HG02852 (cell line): ENCODE measurements at regions not wholly inside any gene's neighbourhood (a gene's known extent, or its start where the extent isn't known, plus 50 kb on each side); places are given as distances from the start of the nearest gene placed in this dataset.

ENCODE experiments used
- ATAC-seq: cut with Tn5 transposase; IDR thresholded peaks from one replicate; pipeline ENCODE4 v1.9.1; 2021; ENCODE audit warnings: mild to moderate bottlenecking, moderate library complexity; ENCODE audit not compliant: unreplicated experiment

DNA sequence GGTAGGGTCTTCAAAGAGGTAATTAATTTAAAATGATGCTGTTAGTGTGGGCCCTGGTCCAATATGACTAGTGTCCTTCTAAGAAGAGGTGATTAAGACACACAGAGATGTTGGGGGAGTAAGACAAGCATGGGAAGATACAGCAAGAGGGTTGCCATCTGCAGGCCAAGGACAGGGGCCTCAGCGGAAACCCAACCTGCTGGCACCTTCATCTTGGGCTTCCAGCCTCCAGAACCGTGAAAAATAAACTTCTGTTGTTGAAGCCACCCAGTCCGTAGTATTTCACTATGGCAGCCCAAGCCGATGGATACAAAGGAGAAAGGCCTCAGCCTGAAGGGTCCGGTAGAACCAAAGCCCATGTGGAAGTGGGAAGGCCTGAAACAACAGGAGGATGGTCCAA, 161.7 kb upstream of the UBE2E1 start:
- no peak for ATAC-seq

GRCh38 chr3:23644676-23645075, 161.1 kb upstream of the UBE2E1 start:
- ATAC-seq, result no peak

- no peak for ATAC-seq
Observed at GRCh38 chr3:23645533-23646183, 160.1 kb upstream of the UBE2E1 start.

DNA sequence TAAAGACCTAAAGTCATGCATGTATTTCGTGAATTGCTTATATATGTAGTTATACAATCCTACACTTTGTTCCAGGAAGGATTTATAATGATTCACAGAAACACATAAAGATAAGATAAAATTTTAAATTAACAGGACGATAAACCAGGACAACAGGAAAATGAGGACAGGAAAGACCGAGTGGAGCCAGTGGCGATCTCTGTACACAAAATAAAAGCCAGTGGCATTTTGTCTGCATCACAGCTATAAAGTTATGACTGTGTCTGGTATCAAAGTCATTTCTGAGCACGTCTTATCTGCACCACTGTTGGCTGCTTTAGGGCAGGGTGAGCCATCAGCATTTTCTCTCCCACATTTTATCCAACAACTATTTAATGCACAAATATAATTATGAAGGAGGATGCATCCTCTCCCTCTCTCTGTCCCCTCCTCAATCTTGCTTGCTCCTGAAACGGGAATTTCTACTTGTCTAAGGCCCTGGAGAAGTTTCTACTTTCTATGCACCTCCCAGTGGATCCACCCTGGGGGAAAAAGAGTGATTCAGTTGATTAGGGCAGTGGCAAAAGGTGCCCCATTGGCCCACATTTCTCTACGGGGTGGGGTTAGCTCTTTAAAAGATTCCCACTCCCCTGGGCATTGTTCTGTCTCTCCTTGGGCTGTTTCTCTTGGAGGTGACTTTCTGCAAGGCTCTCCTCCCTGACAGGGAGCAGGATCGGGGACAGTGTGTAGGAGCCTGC, 159.4 kb upstream of the UBE2E1 start:
- ATAC-seq, result no peak

- no peak for ATAC-seq
Observed at GRCh38 chr3:23647706-23648258, 158.0 kb upstream of the UBE2E1 start.

- ATAC-seq, result no peak
Observed at GRCh38 chr3:23648326-23648995, 157.3 kb upstream of the UBE2E1 start.

DNA sequence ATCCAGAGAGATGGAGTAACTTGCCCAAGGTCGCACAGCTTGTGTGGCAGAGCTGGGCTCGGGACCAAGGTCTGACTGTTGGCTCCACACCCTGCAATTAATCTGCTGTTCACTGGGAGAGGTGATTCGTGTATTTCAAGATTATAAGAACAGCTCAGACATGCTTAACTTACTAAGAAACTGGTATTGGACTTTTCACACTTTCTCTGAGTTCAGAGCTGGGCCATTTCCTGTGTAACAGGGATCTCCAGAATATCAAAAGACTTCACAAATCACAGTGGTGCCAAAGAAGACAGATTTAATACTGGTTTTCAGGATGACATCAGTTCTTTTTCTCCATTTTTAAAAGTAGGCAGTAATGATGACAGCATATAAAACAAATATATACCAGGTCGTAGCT, 156.8 kb upstream of the UBE2E1 start:
- ATAC-seq, result no peak

DNA sequence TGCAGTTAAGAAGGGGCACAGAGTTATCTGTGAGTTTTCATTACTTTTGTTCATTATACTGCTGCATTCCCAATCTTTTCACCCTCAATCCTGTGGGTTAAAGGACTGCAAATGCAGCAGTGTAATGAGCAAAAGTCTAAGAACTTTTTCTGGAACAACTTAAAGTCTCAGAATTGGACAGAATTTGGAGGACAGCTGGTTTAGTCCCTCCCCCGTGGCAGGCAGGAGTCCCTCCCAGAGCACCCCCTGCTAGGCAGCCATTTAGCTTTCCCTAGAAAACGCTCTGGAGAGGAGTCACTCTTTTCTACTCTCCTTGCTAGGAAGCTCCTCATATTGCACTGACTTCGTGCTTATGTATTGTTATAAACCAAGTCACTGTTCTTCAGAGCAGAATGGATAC, 156.3 kb upstream of the UBE2E1 start:
- ATAC-seq, result no peak

- ATAC-seq, result no peak
Observed at GRCh38 chr3:23650371-23651140, 155.2 kb upstream of the UBE2E1 start.

DNA sequence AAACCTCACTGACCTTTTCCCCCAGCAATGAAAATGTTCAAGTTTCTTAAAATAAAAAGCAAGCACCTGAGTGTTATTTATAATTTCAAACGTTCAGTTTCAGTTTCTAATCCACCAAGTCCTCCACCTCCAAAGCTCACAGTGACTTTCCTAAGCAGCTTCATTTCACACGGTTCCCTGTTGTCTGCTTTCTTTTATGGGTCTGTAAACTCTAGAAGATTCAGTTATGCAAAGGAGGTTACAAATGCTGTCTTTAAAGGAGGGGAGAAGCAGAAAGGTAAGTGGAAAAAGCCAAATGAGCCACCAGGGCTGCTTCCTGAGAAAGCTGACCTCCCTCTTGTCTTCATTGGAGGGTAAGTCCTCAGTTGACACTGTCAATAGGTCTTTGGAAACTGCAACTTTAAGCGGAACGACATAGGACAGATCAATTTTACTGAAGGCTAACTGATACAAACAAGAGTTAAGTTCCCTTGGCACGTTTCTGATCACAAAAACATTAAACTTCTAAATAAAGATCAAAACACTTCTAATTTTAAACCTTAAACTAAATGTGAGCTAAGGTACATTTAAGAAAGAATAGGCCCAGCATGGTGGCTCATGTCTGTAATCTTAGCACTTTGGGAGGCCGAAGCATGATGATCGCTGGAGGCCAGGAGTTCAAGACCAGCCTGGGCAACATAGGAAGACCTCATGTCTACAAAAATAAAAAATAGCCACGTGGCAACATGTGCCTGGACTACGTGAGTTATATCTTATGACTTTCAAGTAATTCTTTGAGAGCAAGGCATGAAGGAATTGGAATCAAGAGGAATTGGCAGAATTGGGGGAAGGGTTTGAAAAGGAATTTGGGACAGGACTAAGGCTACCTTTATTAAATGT, 151.9 kb upstream of the UBE2E1 start:
- peak; percentile 93 for ATAC-seq

DNA sequence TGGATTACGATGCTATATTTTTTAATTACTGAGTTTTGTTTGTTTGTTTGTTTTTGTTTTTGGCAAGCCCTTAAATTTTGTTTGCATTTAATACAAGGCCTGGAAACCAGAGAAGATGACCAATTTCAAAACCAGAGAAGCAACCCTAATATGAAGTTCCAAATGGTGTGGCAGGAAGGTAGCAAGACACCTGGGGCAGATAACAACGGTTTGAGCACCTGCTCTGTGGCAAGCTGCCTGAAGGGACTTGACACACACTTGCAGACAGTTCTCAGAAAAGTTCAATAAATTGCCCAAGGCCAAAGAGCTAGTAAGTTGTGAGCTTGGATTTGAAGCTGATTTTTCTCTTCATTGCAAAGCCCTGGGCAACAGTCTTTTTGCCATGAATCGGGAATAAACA, 151.2 kb upstream of the UBE2E1 start:
- ATAC-seq, result peak; percentile 30

- ATAC-seq, result no peak
Observed at GRCh38 chr3:23655749-23656148, 150.0 kb upstream of the UBE2E1 start.

DNA sequence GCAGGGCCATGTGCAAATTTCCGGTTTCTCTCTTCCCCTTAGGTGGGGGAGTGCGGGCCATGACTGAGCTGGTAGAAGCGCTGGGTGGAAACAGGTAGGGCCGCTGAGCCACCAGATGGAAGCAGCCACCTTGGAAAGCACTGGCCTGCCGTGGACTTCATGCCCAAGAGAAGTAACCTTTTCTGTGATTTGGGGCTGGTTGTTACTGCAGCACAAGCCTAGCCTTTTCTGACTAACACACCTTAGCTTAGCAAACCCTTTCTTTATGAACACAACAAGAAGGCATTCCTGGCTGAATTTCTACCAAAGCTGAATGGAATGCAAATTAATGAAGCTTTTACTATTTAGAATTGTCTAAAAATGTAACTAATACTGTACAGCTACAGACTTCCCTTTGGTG, 149.6 kb upstream of the UBE2E1 start:
- ATAC-seq, result no peak

DNA sequence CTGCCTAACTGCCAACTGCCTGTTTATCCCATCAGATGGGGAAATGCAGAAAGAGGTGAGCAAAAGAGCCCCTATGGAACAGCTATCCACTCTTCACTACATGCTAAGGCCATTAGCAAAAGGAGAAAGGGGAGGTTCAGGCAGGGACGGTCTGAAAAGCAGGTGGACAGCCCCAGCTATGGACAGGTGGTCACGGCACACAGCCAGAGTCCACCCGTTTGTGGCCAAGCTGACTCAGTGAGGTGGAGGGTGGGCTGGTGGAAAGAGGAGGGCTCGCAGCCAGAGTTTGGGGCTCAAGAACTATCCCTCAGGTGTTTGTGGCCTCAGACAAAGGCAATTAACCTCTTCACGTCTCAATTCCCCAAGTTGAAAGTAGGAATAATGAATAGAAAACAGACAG, 148.9 kb upstream of the UBE2E1 start:
- no peak for ATAC-seq

DNA sequence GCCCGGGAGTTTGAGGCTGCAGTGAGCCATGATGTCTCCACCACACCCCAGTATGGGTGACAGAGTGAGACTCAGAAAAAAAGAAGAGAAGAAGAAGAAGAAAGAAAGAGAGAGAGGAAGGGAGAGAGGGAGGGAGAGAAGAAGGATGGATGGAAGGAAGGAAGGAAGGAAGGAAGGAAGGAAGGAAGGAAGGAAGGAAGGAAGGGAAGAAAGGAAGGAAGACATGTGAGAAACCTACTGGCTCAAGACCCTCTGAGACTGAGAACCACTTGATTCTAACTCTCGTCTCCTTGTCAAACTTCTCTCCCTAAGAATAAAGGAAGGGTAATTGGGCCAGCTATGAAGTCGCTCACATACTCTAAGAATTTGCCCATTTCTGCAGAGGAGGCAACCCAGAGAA, 148.1 kb upstream of the UBE2E1 start:
- no peak for ATAC-seq

- peak; percentile 53 for ATAC-seq
Observed at GRCh38 chr3:23659274-23659673, 146.5 kb upstream of the UBE2E1 start.

- ATAC-seq, result no peak
Observed at GRCh38 chr3:23659840-23660430, 145.8 kb upstream of the UBE2E1 start.

DNA sequence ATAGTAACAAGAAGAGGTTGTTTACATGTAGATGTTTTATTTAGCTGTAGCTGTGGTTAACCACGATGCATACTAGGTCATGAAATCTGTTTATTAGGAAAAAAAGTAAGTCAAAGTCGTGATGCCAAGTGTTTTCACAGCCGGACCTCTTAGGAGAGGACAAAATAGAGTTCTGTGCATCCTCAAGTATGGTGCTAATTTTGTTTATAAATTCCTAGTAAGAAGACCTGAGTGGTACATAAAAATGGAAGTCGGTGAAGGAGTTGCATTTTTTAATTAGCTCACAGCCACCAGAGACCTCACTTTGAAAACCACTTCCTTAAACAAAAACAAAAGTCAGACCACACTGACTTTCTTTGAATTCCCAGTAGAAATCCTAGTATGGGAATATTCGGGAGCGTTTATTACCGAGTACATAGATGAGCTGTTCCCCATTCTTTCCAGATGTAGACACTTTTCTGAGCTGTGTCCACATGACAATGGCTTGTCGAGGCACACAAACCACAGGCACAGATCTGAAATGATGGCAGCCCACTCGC, 143.6 kb upstream of the UBE2E1 start:
- ATAC-seq, result no peak

DNA sequence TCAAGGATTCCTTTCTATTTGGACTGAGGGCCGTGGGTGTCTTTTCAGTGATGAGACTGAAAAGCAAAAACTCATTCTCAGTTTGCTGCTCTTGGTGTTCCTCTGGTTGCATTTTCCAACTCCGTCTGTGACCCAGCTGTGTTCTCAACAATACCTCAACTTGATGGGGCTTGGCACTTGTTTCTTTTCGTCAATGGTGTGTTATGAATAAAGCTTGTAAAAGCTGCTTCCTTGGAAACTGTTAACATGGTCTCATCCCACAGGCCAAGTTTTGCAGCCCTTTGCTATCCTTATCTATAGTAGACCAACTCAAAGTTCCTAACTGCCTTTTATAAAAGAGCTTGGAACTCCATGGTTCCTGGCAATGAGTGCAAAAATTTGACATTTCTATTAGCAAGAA, 142.5 kb upstream of the UBE2E1 start:
- ATAC-seq, result no peak
